ENCODE measurements at regions not wholly inside any gene's neighbourhood (a gene's known extent, or its start where the extent isn't known, plus 50 kb on each side); places are given as distances from the start of the nearest gene placed in this dataset.

DNA sequence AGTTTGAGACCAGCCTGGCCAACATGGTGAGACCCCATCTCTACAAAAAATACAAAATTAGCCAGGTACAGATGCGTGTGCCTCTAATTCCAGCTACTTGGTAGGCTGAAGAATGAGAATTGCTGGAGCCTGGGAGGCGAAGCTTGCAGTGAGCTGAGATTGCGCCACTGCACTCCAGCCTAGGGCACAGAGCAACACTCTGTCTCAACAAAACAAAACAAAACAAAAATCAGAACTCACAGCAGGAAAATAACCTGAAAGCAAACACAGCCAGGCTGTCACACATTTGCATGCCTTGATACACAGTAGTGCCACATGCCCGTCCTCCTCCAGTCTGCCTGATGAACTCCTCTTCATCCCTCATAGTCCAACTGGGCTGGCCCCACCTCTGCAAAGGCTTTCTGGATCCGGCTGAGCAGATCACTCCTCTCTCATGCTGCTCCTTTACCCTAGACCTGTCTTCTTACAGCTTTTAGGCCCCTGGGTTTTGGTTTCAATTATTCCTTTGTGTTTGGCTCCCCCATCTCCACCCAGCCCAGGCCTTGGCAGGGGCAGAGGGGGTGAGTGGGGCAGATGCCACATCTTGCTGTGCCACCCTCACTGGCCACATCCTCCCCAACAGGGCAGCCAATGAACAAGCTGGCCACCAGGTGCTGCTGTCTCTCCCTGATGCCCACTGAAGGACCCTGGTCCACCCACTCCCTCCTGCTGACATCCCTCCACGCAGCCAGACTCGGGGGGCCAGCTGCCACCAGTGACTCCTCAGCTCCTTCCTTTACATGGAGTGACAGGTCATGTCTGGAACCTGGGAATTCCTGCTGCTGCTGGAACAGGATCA lies 62.0 kb upstream of the GGTA1 start:
- DNase-seq, result no peak
- H3K36me3 ChIP-seq (ENCODE audit: control insufficient read depth in 2 of 3, insufficient read depth in 3 of 3, low read length in 3 of 3), result no peaks in the 10 kb centered on the region
- FAIRE-seq, result no peak
- no peaks in the 10 kb centered on the region for H3K9me3 ChIP-seq (ENCODE audit: control insufficient read depth in 2 of 3, insufficient read depth in 1 of 3, low read length in 3 of 3)
- no peak for TF ChIP-seq CTCF (IDR thresholded peaks at IDR 0.05; ENCODE audit: borderline replicate concordance, extremely low read depth, insufficient read depth)
- no peaks in the 10 kb centered on the region for H3K27me3 ChIP-seq (ENCODE audit: control insufficient read depth, insufficient read depth, low read length)
- intact Hi-C loops (cut with DNase I), result no loop called here
- peaks cover 4 to 10% (median 4%) of the 10 kb centered on the region in 3 donors for H3K4me1 ChIP-seq (ENCODE audit: control insufficient read depth in 2 of 3, insufficient read depth in 2 of 3, low read depth in 1 of 3, low read length in 3 of 3)
- no peak overlapping the region for H3K9ac ChIP-seq (ENCODE audit: low read length in 3 of 3)
- no peak overlapping the region for H3K4me3 ChIP-seq (ENCODE audit: low read length in 3 of 3)
- no peak overlapping the region for H3K27ac ChIP-seq (ENCODE audit: low read depth in 2 of 2, low read length in 2 of 2)

DNA sequence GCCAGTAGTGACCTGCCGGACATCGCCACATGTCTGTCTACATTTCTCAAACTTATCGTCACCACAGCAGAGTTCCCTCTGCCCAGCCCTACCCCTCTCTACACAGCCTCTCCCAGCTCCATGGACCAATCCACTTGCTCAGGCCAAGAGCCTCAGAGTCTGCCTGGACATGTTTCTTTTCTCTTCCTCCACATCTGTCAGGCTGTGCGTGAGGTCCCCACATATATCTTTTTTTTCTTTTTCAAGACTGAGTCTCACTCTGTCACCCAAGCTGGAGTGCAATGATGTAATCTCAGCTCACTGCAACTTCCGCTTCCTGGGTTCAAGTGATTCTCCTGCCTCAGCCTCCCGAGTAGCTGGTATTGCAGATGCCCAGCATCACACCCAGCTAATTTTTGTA lies 62.7 kb upstream of the GGTA1 start:
- DNase-seq (no peak), FAIRE-seq (no peak)
- TF ChIP-seq CTCF (IDR thresholded peaks at IDR 0.05; ENCODE audit: borderline replicate concordance, extremely low read depth, insufficient read depth), result no peak
- intact Hi-C loops (cut with DNase I), result no loop called here
- Histone ChIP-seq H3K27me3 (ENCODE audit: control insufficient read depth, insufficient read depth, low read length) (no peaks in the 10 kb centered on the region), H3K27ac (ENCODE audit: low read depth in 2 of 2, low read length in 2 of 2) (no peak overlapping the region), H3K36me3 (ENCODE audit: control insufficient read depth in 2 of 3, insufficient read depth in 3 of 3, low read length in 3 of 3) (no peaks in the 10 kb centered on the region), H3K9ac (ENCODE audit: low read length in 3 of 3) (no peak overlapping the region), H3K4me3 (ENCODE audit: low read length in 3 of 3) (no peak overlapping the region), H3K4me1 (ENCODE audit: control insufficient read depth in 2 of 3, insufficient read depth in 2 of 3, low read depth in 1 of 3, low read length in 3 of 3) (peaks cover 4 to 9% (median 4%) of the 10 kb centered on the region in 3 donors), H3K9me3 (ENCODE audit: control insufficient read depth in 2 of 3, insufficient read depth in 1 of 3, low read length in 3 of 3) (no peaks in the 10 kb centered on the region)

DNA sequence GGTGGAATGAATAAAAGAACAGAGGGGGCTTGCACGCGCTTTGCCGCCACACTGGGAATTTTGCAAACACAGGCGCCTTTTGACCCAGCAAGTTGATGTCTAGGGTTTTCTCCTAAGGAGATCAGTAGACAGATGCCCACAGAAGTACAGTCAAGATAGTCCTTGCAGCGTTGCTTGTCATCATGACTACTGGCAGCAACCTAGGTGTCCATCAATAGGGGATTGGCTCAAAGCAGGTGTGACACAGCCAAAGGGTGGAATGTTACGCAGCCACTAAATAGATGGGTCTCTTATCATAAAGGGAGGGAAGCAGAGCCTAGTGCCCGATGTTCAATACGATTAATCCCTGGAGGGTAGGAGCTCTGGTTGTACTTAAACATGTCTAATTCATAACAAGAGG lies 63.8 kb upstream of the GGTA1 start:
- Histone ChIP-seq H3K27me3 (ENCODE audit: control insufficient read depth, insufficient read depth, low read length) (no peaks in the 10 kb centered on the region), H3K9ac (ENCODE audit: low read length in 3 of 3) (no peak overlapping the region), H3K36me3 (ENCODE audit: control insufficient read depth in 2 of 3, insufficient read depth in 3 of 3, low read length in 3 of 3) (no peaks in the 10 kb centered on the region), H3K27ac (ENCODE audit: low read depth in 2 of 2, low read length in 2 of 2) (no peak overlapping the region), H3K4me1 (ENCODE audit: control insufficient read depth in 2 of 3, insufficient read depth in 2 of 3, low read depth in 1 of 3, low read length in 3 of 3) (peaks cover 0 to 10% (median 0%) of the 10 kb centered on the region in 3 donors), H3K4me3 (ENCODE audit: low read length in 3 of 3) (no peak overlapping the region), H3K9me3 (ENCODE audit: control insufficient read depth in 2 of 3, insufficient read depth in 1 of 3, low read length in 3 of 3) (no peaks in the 10 kb centered on the region)
- intact Hi-C loops (cut with DNase I), result no loop called here
- DNase-seq, result no peak
- no peak for TF ChIP-seq CTCF (IDR thresholded peaks at IDR 0.05; ENCODE audit: borderline replicate concordance, extremely low read depth, insufficient read depth)
- no peak for FAIRE-seq

Measured in kidney (tissue), 13 donors.